WTC11 (cell line): ENCODE measurements at regions not wholly inside any gene's neighbourhood (a gene's known extent, or its start where the extent isn't known, plus 50 kb on each side); places are given as distances from the start of the nearest gene placed in this dataset.

Experiments
- ATAC-seq: fragments of 200-7000 bp; cut with Tn5 transposase; 2 replicates; pipeline ENCODE4 v1.10.0; 2021; ENCODE audit warnings: mild to moderate bottlenecking, moderate library complexity
- CTCF ChIA-PET: fragments of 300-600 bp; sonication (Branson Sonifier 250); formaldehyde crosslinking; loops from one replicate; lab custom pipeline; 2021; ENCODE audit warnings: antibody characterized with exemption; lab: Charles Lee
- POLR2A ChIA-PET: fragments of 350-600 bp; sonication (Branson Sonifier 250); formaldehyde crosslinking; loops from one replicate; lab custom pipeline; 2021; ENCODE audit warnings: antibody characterized with exemption; lab: Charles Lee
- DNase-seq: peaks from one replicate; pipeline ENCODE4 v3.0.0; 2021; ENCODE audit warnings: low spot score
- H3K27ac Mint-ChIP-seq: 2 replicates; pipeline ENCODE4 v1.8.0; 2021; ENCODE audit warnings: mixed read lengths
- H3K27me3 Mint-ChIP-seq: 2 replicates; pipeline ENCODE4 v1.8.0; 2021; ENCODE audit warnings: low read depth, mild to moderate bottlenecking, moderate library complexity, mixed read lengths
- H3K36me3 Mint-ChIP-seq: 2 replicates; pipeline ENCODE4 v1.8.0; 2021; ENCODE audit warnings: mixed read lengths
- H3K4me1 Mint-ChIP-seq: 2 replicates; pipeline ENCODE4 v1.8.0; 2022; ENCODE audit warnings: mixed read lengths
- H3K4me3 Mint-ChIP-seq: 2 replicates; pipeline ENCODE4 v1.8.0; 2021; ENCODE audit warnings: mild to moderate bottlenecking, moderate library complexity, mixed read lengths
- H3K9me3 Mint-ChIP-seq: 2 replicates; pipeline ENCODE4 v1.8.0; 2021; ENCODE audit warnings: mixed read lengths
- CBFB ChIP-seq: sonication (generic); formaldehyde crosslinking; IDR thresholded peaks from 2 replicates; pipeline ENCODE4 v1.8.1; 2022; ENCODE audit warnings: mild to moderate bottlenecking, low read depth, missing genetic modification reagents
- CDX4 ChIP-seq: fragments of 250-450 bp; sonication (Bioruptor Pico); IDR thresholded peaks from 2 replicates; pipeline ENCODE4 v1.9.0; 2021; ENCODE audit warnings: moderate library complexity, mild to moderate bottlenecking, inconsistent platforms, borderline replicate concordance
- EMX1 ChIP-seq: fragments of 250-450 bp; sonication (Bioruptor Pico); IDR thresholded peaks from 2 replicates; pipeline ENCODE4 v1.8.0; 2021; ENCODE audit warnings: mild to moderate bottlenecking
- NR3C1 ChIP-seq: sonication (generic); formaldehyde crosslinking; conservative IDR thresholded peaks from 2 replicates; pipeline ENCODE4 v1.8.1; 2023; ENCODE audit warnings: low read depth, mild to moderate bottlenecking, missing genetic modification reagents
- PRDM15 ChIP-seq: sonication (generic); formaldehyde crosslinking; IDR thresholded peaks from 2 replicates; pipeline ENCODE4 v1.8.0; 2022; ENCODE audit warnings: missing genetic modification reagents
- RORB ChIP-seq: fragments of 250-450 bp; sonication (Bioruptor Pico); IDR thresholded peaks from 2 replicates; pipeline ENCODE4 v1.9.0; 2021; ENCODE audit warnings: mild to moderate bottlenecking
- TEAD4 ChIP-seq: sonication (generic); formaldehyde crosslinking; IDR thresholded peaks from 2 replicates; pipeline ENCODE4 v1.8.0; 2022; ENCODE audit warnings: mild to moderate bottlenecking, missing genetic modification reagents
- ZBTB43 ChIP-seq: sonication (generic); formaldehyde crosslinking; IDR thresholded peaks from 2 replicates; pipeline ENCODE4 v1.8.1; 2023; ENCODE audit warnings: mild to moderate bottlenecking, missing genetic modification reagents
- ZMAT4 ChIP-seq: fragments of 250-450 bp; sonication (Bioruptor Pico); IDR thresholded peaks from 2 replicates; pipeline ENCODE4 v1.9.0; 2021; ENCODE audit warnings: mild to moderate bottlenecking
- ZNF138 ChIP-seq: sonication (generic); formaldehyde crosslinking; conservative IDR thresholded peaks from 2 replicates; pipeline ENCODE4 v1.8.1; 2022; ENCODE audit warnings: mild to moderate bottlenecking, moderate library complexity, missing genetic modification reagents
- ZNF232 ChIP-seq: sonication (generic); formaldehyde crosslinking; IDR thresholded peaks from 2 replicates; pipeline ENCODE4 v1.8.0; 2022; ENCODE audit warnings: mild to moderate bottlenecking, missing genetic modification reagents
- ZNF396 ChIP-seq: fragments of 250-450 bp; sonication (Bioruptor Pico); IDR thresholded peaks from 2 replicates; pipeline ENCODE4 v1.8.0; 2021; ENCODE audit warnings: mild to moderate bottlenecking, moderate library complexity, borderline replicate concordance
- TF ChIP-seq, protein P1 (sequence below): sonication (generic); formaldehyde crosslinking; IDR thresholded peaks from 2 replicates; pipeline ENCODE4 v1.8.1; 2022; ENCODE audit warnings: mild to moderate bottlenecking, missing genetic modification reagents, moderate library complexity, borderline replicate concordance
- TF ChIP-seq, protein P2 (sequence below): sonication (generic); formaldehyde crosslinking; IDR thresholded peaks from 2 replicates; pipeline ENCODE4 v1.8.0; 2023; ENCODE audit warnings: missing genetic modification reagents, mild to moderate bottlenecking, borderline replicate concordance
- TF ChIP-seq, protein P3 (sequence below): fragments of 250-450 bp; sonication (Bioruptor Pico); IDR thresholded peaks from 2 replicates; pipeline ENCODE4 v1.9.0; 2021; ENCODE audit warnings: mild to moderate bottlenecking
- TF ChIP-seq, protein P4 (sequence below): sonication (generic); formaldehyde crosslinking; IDR thresholded peaks from 2 replicates; pipeline ENCODE4 v1.8.1; 2023; ENCODE audit warnings: mild to moderate bottlenecking, missing genetic modification reagents, moderate library complexity

GRCh38 chr6:132872923-132873322, 58.6 kb downstream of the RPS12 start (continued):
- TF ChIP-seq ZNF138 (CRISPR knock-in tag) (no peak), ZNF396 (CRISPR knock-in tag) (no peak), CBFB (no peak)

GRCh38 chr6:132877003-132877402, 62.6 kb downstream of the RPS12 start:
- POLR2A ChIA-PET: no interaction called here
- no peak for DNase-seq
- Mint-ChIP-seq H3K4me3 (no peak overlapping the region), H3K36me3 (peaks cover 10% of the 10 kb centered on the region), H3K9me3 (peaks cover 17% of the 10 kb centered on the region), H3K27ac (no peak overlapping the region), H3K27me3 (no peaks in the 10 kb centered on the region), H3K4me1 (no peaks in the 10 kb centered on the region)
- no peak for ATAC-seq
- TF ChIP-seq PRDM15 (CRISPR knock-in tag) (no peak), RORB (CRISPR knock-in tag) (no peak), ZBTB43 (no peak)
- TF ChIP-seq, protein P1, sequence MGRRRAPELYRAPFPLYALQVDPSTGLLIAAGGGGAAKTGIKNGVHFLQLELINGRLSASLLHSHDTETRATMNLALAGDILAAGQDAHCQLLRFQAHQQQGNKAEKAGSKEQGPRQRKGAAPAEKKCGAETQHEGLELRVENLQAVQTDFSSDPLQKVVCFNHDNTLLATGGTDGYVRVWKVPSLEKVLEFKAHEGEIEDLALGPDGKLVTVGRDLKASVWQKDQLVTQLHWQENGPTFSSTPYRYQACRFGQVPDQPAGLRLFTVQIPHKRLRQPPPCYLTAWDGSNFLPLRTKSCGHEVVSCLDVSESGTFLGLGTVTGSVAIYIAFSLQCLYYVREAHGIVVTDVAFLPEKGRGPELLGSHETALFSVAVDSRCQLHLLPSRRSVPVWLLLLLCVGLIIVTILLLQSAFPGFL: no peak
- CTCF ChIA-PET: no interaction called here

DNA sequence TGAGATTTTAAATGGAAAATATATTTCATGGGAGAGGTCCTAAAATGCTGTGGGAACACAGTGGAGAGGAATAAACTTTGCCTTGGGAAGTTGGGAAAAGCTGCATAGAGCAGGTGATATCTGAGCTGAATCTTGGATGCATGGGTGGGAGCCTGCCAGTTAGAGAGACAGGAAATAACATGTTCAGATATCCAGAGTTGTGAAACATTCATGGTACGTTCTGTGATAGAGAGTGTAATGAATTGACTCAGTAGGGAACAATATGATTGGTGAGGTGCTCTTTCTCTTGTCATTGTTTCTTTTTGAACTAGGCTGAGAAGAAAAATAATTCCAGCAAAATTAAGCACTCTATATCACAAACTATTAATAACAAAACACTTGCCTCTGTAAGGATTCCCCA, 72.8 kb downstream of the RPS12 start:
- Mint-ChIP-seq H3K27ac (no peak overlapping the region), H3K36me3 (no peaks in the 10 kb centered on the region), H3K4me3 (no peak overlapping the region), H3K27me3 (no peaks in the 10 kb centered on the region), H3K4me1 (no peaks in the 10 kb centered on the region), H3K9me3 (peaks cover 9% of the 10 kb centered on the region; the same call in 1 of the 2 replicates)
- ATAC-seq (no peak), DNase-seq (no peak)
- POLR2A ChIA-PET: no interaction called here
- CTCF ChIA-PET: no interaction called here
- TF ChIP-seq TEAD4: no peak
- no peak for TF ChIP-seq EMX1
- TF ChIP-seq ZNF232 (CRISPR knock-in tag): no peak
- TF ChIP-seq, protein P2, sequence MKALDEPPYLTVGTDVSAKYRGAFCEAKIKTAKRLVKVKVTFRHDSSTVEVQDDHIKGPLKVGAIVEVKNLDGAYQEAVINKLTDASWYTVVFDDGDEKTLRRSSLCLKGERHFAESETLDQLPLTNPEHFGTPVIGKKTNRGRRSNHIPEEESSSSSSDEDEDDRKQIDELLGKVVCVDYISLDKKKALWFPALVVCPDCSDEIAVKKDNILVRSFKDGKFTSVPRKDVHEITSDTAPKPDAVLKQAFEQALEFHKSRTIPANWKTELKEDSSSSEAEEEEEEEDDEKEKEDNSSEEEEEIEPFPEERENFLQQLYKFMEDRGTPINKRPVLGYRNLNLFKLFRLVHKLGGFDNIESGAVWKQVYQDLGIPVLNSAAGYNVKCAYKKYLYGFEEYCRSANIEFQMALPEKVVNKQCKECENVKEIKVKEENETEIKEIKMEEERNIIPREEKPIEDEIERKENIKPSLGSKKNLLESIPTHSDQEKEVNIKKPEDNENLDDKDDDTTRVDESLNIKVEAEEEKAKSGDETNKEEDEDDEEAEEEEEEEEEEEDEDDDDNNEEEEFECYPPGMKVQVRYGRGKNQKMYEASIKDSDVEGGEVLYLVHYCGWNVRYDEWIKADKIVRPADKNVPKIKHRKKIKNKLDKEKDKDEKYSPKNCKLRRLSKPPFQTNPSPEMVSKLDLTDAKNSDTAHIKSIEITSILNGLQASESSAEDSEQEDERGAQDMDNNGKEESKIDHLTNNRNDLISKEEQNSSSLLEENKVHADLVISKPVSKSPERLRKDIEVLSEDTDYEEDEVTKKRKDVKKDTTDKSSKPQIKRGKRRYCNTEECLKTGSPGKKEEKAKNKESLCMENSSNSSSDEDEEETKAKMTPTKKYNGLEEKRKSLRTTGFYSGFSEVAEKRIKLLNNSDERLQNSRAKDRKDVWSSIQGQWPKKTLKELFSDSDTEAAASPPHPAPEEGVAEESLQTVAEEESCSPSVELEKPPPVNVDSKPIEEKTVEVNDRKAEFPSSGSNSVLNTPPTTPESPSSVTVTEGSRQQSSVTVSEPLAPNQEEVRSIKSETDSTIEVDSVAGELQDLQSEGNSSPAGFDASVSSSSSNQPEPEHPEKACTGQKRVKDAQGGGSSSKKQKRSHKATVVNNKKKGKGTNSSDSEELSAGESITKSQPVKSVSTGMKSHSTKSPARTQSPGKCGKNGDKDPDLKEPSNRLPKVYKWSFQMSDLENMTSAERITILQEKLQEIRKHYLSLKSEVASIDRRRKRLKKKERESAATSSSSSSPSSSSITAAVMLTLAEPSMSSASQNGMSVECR (CRISPR knock-in tag): no peak
- TF ChIP-seq NR3C1 (CRISPR knock-in tag): no peak
- TF ChIP-seq CDX4 (CRISPR knock-in tag): no peak
- TF ChIP-seq, protein P3, sequence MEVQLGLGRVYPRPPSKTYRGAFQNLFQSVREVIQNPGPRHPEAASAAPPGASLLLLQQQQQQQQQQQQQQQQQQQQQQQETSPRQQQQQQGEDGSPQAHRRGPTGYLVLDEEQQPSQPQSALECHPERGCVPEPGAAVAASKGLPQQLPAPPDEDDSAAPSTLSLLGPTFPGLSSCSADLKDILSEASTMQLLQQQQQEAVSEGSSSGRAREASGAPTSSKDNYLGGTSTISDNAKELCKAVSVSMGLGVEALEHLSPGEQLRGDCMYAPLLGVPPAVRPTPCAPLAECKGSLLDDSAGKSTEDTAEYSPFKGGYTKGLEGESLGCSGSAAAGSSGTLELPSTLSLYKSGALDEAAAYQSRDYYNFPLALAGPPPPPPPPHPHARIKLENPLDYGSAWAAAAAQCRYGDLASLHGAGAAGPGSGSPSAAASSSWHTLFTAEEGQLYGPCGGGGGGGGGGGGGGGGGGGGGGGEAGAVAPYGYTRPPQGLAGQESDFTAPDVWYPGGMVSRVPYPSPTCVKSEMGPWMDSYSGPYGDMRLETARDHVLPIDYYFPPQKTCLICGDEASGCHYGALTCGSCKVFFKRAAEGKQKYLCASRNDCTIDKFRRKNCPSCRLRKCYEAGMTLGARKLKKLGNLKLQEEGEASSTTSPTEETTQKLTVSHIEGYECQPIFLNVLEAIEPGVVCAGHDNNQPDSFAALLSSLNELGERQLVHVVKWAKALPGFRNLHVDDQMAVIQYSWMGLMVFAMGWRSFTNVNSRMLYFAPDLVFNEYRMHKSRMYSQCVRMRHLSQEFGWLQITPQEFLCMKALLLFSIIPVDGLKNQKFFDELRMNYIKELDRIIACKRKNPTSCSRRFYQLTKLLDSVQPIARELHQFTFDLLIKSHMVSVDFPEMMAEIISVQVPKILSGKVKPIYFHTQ (CRISPR knock-in tag): no peak
- TF ChIP-seq, protein P4, sequence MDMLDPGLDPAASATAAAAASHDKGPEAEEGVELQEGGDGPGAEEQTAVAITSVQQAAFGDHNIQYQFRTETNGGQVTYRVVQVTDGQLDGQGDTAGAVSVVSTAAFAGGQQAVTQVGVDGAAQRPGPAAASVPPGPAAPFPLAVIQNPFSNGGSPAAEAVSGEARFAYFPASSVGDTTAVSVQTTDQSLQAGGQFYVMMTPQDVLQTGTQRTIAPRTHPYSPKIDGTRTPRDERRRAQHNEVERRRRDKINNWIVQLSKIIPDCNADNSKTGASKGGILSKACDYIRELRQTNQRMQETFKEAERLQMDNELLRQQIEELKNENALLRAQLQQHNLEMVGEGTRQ (CRISPR knock-in tag): no peak
- no peak for TF ChIP-seq ZMAT4
